CD14-positive monocyte (primary cell): ENCODE measurements at regions not wholly inside any gene's neighbourhood (a gene's known extent, or its start where the extent isn't known, plus 50 kb on each side); places are given as distances from the start of the nearest gene placed in this dataset.

Source experiments
- DNase-seq, 3 donors: peaks; one replicate each; pipeline ENCODE4 v3.0.0-alpha.2; 2011 to 2022
- H2AFZ ChIP-seq: 2 replicates; pipeline ENCODE4 v1.6.0; 2012; ENCODE audit warnings: mild to moderate bottlenecking, low read depth, low read length, inconsistent platforms; ENCODE audit not compliant: insufficient read depth, poor library complexity, severe bottlenecking
- H3K27ac ChIP-seq, 2 donors: 1 replicate in 1 of 2; 2 replicates in 1 of 2; pipeline ENCODE4 v1.5.1; 2012 to 2013; ENCODE audit warnings: low read length in 2 of 2, control low read depth in 1 of 2, inconsistent platforms in 1 of 2, low read depth in 1 of 2, mild to moderate bottlenecking in 1 of 2
- H3K27me3 ChIP-seq, 2 donors: one replicate each; pipeline versions ENCODE4 v1.6.0 to v1.6.1; 2011 to 2013; ENCODE audit warnings: low read length in 2 of 2; ENCODE audit not compliant: control insufficient read depth in 2 of 2, insufficient read depth in 2 of 2
- H3K36me3 ChIP-seq, 2 donors: replicated peaks in 1 of 2; 1 replicate in 1 of 2; 2 replicates in 1 of 2; pipeline versions ENCODE4 v1.5.1 to v1.6.1; 2012 to 2013; ENCODE audit warnings: low read length in 2 of 2, control low read depth in 1 of 2, inconsistent platforms in 1 of 2, mild to moderate bottlenecking in 1 of 2; ENCODE audit not compliant: insufficient read depth in 2 of 2, control insufficient read depth in 1 of 2
- H3K4me1 ChIP-seq, 2 donors: 1 replicate in 1 of 2; 2 replicates in 1 of 2; pipeline versions ENCODE4 v1.5.1 to v1.6.1; 2012 to 2013; ENCODE audit warnings: low read length in 2 of 2, control low read depth in 1 of 2, inconsistent platforms in 1 of 2, mild to moderate bottlenecking in 1 of 2, moderate library complexity in 1 of 2; ENCODE audit not compliant: insufficient read depth in 2 of 2, control insufficient read depth in 1 of 2
- H3K4me2 ChIP-seq: replicated peaks from 2 replicates; pipeline ENCODE3; 2012; ENCODE audit warnings: low read length, moderate library complexity, mild to moderate bottlenecking; ENCODE audit not compliant: poor library complexity, severe bottlenecking; ENCODE audit errors: extremely low read depth
- H3K4me3 ChIP-seq, 3 experiments: fragments of 200-600 bp in 1 of 3; sonication (generic) in 1 of 3; replicated peaks in 1 of 3; 1 replicate in 2 of 3; 2 replicates in 1 of 3; pipeline ENCODE4 v1.5.1; 2011 to 2013; ENCODE audit warnings: low read length in 3 of 3, mild to moderate bottlenecking in 3 of 3, control low read depth in 2 of 3, low read depth in 2 of 3, inconsistent platforms in 1 of 3, moderate library complexity in 1 of 3
- H3K79me2 ChIP-seq: 2 replicates; pipeline ENCODE4 v1.6.0; 2012; ENCODE audit warnings: mild to moderate bottlenecking, control low read depth, inconsistent platforms, low read length, moderate library complexity; ENCODE audit not compliant: insufficient read depth
- H3K9ac ChIP-seq: 2 replicates; pipeline ENCODE4 v1.6.0; 2017; ENCODE audit warnings: low read length, mild to moderate bottlenecking; ENCODE audit not compliant: insufficient read depth, poor library complexity, severe bottlenecking
- H3K9me3 ChIP-seq, 2 donors: replicated peaks in 1 of 2; 1 replicate in 1 of 2; 2 replicates in 1 of 2; pipeline versions ENCODE4 v1.5.1 to v1.6.1; 2012 to 2013; ENCODE audit warnings: low read length in 2 of 2, control low read depth in 1 of 2; ENCODE audit not compliant: control insufficient read depth in 1 of 2, insufficient read depth in 1 of 2
- H4K20me1 ChIP-seq: 2 replicates; pipeline ENCODE4 v1.6.0; 2012; ENCODE audit warnings: mild to moderate bottlenecking, low read length, control low read depth, moderate library complexity; ENCODE audit not compliant: insufficient read depth
- H3K27ac Mint-ChIP-seq, 7 donors: one replicate each; pipeline ENCODE4 v1.8.0; 2020; ENCODE audit warnings: mild to moderate bottlenecking in 7 of 7, mixed read lengths in 7 of 7, moderate library complexity in 6 of 7, inconsistent platforms in 2 of 7
- H3K27me3 Mint-ChIP-seq, 3 donors: one replicate each; pipeline ENCODE4 v1.8.0; 2021 to 2022; ENCODE audit warnings: low read depth in 3 of 3, mild to moderate bottlenecking in 3 of 3, mixed read lengths in 3 of 3, moderate library complexity in 3 of 3, inconsistent platforms in 1 of 3
- H3K36me3 Mint-ChIP-seq, 2 donors: one replicate each; pipeline ENCODE4 v1.8.0; 2020; ENCODE audit warnings: mixed read lengths in 2 of 2, inconsistent platforms in 1 of 2, mild to moderate bottlenecking in 1 of 2
- H3K4me1 Mint-ChIP-seq: one replicate; pipeline ENCODE4 v1.8.0; 2020; ENCODE audit warnings: mild to moderate bottlenecking, mixed read lengths
- H3K4me3 Mint-ChIP-seq, 2 donors: one replicate each; pipeline ENCODE4 v1.8.0; 2020; ENCODE audit warnings: mild to moderate bottlenecking in 2 of 2, mixed read lengths in 2 of 2, moderate library complexity in 1 of 2
- H3K9me3 Mint-ChIP-seq, 7 donors: one replicate each; pipeline ENCODE4 v1.8.0; 2020 to 2022; ENCODE audit warnings: mixed read lengths in 7 of 7, mild to moderate bottlenecking in 6 of 7, moderate library complexity in 6 of 7, inconsistent platforms in 2 of 7
- CTCF ChIP-seq: fragments of 200-600 bp; IDR thresholded peaks from one replicate; pipeline ENCODE4 v1.8.0; 2022; ENCODE audit warnings: antibody characterized with exemption, mild to moderate bottlenecking
- WGBS: methylation state at CpG from one replicate; pipeline ENCODE4 v1.1.5; 2013; ENCODE audit warnings: missing lambda C conversion rate; ENCODE audit not compliant: insufficient coverage; 5-methylcytosine and 5-hydroxymethylcytosine counted together
- intact Hi-C, 2 donors: fragments of 100-400 bp; cut with micrococcal nuclease; formaldehyde crosslinking; loops; one replicate each; pipeline versions ENCODE4 v1.15.0 to v1.15.1; 2023

DNA sequence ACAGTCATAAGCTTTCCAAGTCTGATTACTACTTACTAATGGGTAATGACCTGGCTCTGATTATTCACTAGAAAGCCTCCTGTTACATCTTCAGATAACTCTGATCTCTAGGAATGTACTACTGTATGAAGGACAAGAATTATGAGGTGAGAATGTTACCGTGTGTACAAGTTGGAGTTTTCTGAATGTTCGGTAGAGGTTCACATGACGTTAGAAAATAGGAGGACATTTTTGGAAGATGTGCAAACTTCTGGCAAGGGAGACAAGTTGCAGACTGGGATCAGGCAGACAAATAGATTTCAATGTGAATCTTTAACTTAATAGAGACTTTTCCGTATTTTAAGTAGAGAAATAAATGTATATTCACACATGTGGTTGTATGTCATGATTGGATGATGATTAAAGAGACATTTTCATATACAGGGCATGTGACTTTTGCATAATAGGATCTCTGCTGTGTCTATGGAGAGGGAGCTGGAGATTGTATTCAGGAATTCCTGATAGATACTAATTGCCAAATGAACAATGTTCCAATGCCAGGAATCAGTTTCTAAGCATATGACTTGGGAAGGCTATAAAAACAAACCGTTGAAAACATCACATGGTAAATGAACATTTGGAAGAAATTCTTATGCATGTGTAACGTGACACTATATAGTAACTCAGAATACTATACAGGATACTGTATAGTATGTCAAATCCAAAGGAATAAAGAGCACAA is 1695.8 kb upstream of the PIK3C3 start:
- no peaks in the 10 kb centered on the region for H3K36me3 ChIP-seq
- no peaks in the 10 kb centered on the region for H3K27me3 Mint-ChIP-seq
- H3K27me3 ChIP-seq = no peaks in the 10 kb centered on the region
- H3K79me2 ChIP-seq = no peaks in the 10 kb centered on the region
- H4K20me1 ChIP-seq = no peaks in the 10 kb centered on the region
- H3K4me1 ChIP-seq = no peaks in the 10 kb centered on the region
- no peaks in the 10 kb centered on the region for H3K36me3 Mint-ChIP-seq
- H3K27ac Mint-ChIP-seq = no peak overlapping the region
- H3K4me3 Mint-ChIP-seq = no peak overlapping the region
- no peak overlapping the region for H3K4me2 ChIP-seq
- no peak for DNase-seq
- WGBS = 96% methylated on average over 3 of the region's 6 CpGs
- no peak overlapping the region for H3K9ac ChIP-seq
- H3K27ac ChIP-seq = no peak overlapping the region
- intact Hi-C loops = no loop called here
- no peak for TF ChIP-seq CTCF
- no peak overlapping the region for H3K4me3 ChIP-seq
- peaks cover 0 to 9% of the 10 kb centered on the region in 2 donors for H3K9me3 ChIP-seq
- H2AFZ ChIP-seq = no peak overlapping the region
- H3K4me1 Mint-ChIP-seq = no peaks in the 10 kb centered on the region
- H3K9me3 Mint-ChIP-seq = peaks cover 0 to 11% (median under 1%) of the 10 kb centered on the region in 7 donors

GRCh38 chr18:40258311-40258710 is 1696.7 kb upstream of the PIK3C3 start:
- 100% methylated on average over 1 of the region's 2 CpGs for WGBS
- H3K4me3 Mint-ChIP-seq = no peak overlapping the region
- intact Hi-C loops = no loop called here
- H3K36me3 Mint-ChIP-seq = no peaks in the 10 kb centered on the region
- no peaks in the 10 kb centered on the region for H4K20me1 ChIP-seq
- no peak for DNase-seq
- no peaks in the 10 kb centered on the region for H3K4me1 ChIP-seq
- TF ChIP-seq CTCF = no peak
- H3K4me2 ChIP-seq = no peak overlapping the region
- no peak overlapping the region for H2AFZ ChIP-seq
- no peak overlapping the region for H3K4me3 ChIP-seq
- no peaks in the 10 kb centered on the region for H3K27me3 Mint-ChIP-seq
- no peaks in the 10 kb centered on the region for H3K4me1 Mint-ChIP-seq
- no peaks in the 10 kb centered on the region for H3K79me2 ChIP-seq
- H3K36me3 ChIP-seq = no peaks in the 10 kb centered on the region
- H3K9me3 ChIP-seq = peaks cover 0 to 8% of the 10 kb centered on the region in 2 donors
- H3K9ac ChIP-seq = no peak overlapping the region
- H3K9me3 Mint-ChIP-seq = peaks cover 0 to 8% (median 1%) of the 10 kb centered on the region in 7 donors
- H3K27ac Mint-ChIP-seq = no peak overlapping the region
- H3K27ac ChIP-seq = no peak overlapping the region
- H3K27me3 ChIP-seq = no peaks in the 10 kb centered on the region
